Activated CD4-positive, CD25-positive, alpha-beta regulatory T cell treated with anti-CD3 and anti-CD28 coated beads, Interleukin-2, amount 50 U/mL, for 72 hours (primary cell): ENCODE measurements at regions not wholly inside any gene's neighbourhood (a gene's known extent, or its start where the extent isn't known, plus 50 kb on each side); places are given as distances from the start of the nearest gene placed in this dataset.
"Not testable (repeated sequence)": the region's sequence is repeated elsewhere in the genome, so short reads cannot be mapped to it uniquely, and the experiment has no call there.

Experiments
- DNase-seq: peaks from one replicate; pipeline ENCODE4 v3.0.0; 2021

DNA sequence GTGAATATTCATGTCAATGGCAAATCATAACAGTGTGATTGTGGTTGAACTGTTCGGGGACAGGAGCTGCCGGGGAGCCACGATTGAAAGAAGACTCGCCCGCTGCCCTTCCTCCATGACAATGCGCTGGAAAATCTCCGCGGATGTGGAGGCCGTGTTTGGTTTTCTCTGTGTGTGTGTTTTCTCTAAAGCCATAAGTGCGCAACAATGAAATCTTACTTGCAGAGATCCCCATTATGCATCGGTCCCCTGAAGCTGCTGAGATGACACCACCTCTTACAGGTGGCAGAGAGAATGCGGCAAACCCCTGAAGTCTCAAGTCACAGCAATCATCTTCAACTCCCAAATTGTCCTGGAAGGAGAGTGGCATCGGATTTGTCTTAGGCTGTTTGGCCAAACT, 442.3 kb upstream of the MKI67 start:
- DNase-seq, result no peak

DNA sequence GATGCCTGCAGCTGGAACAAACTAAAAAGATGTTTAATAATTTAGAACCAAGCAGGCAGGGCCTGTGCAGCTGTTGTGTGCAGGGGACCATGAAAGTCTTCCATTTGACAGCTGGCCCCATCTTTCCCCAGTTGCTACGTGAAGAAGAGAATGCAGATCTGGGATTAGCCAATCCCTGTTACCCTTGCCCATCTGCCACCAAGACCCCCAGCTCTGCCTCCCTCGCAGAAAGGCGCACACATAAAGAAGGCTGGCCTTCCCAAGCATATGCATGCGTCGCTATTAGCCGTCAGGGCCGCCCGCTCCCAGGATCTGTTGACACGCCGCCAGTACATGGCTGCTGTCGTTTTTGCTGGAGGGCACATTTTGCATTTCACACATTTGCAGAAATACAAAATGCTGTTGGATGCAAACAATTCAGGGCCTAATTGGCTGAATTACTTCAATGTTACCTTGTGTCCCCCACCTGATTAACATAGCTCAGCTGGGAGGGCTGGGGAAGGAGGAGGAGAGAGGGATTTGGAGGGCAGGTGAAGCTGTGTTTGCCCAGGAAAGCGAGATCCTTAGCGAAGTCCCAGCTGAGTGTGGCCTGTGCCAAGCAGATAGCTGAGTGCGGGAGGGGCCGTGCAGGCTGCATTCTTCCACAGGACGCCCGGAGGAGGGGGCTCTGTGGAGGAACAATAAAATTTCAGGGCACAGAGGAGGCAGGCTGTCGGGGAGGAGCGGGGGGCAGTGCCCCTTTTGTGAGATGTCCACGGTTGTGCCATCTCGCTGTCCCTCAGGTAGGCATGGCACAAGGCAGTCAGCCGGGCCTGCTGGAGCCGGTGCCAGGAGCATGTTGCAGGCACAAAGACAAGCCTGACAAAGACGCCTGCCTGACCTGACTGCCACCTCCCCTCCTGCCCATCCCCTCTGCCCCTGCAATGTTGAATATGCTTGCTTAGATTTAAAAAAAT, 443.0 kb upstream of the MKI67 start:
- DNase-seq, result no peak

DNA sequence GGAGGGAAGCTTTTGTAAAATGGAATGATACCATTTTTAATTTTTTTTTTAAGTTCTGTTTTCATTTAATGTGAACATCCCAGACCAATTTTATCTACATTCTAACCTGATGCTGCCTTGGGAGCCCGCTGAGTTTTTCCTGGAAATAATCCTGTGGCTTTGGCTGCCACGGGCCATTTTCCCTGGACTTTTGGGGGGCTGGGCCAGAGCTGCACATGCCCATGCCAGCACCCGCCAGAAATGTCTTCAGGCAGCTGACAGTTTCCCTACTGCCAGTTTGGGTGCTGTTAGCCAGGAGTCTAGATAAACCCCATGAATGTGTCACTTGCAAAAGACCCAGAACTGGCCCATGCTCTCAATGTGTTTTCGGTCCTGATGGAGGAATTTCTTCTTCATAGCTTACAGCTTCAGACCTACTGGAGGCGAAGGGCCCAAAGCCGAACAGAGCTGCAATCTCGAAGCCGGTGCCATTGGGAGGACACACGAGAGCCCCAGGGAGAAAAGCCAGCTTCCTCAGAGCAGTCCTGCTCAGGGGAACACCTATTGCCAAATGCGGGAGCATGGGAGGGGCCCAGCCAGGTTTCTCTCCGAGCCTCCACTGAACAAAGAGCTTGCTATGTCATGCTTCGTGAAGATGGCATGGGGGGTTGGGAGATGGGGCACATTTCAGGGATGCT, 444.2 kb upstream of the MKI67 start:
- DNase-seq, result no peak

DNA sequence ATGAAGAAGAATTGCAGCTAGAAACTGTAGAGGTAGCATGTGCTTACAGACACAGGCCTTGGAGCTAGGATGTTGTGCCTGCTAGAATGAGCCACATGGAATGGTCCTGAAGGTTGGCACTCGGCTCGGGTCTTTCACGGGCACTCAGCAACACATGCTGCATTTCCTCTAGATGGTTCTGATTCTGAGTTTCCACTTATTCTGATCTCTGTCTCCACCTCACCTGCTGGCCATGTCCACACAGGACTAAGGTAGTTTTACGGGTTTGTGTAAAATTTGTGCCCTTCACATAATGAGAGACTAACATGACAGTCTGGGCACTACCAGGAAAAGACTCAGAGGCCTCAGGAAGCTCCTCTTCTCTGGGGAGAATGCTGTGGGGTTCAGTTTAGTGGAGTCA, 444.8 kb upstream of the MKI67 start:
- no peak for DNase-seq

DNA sequence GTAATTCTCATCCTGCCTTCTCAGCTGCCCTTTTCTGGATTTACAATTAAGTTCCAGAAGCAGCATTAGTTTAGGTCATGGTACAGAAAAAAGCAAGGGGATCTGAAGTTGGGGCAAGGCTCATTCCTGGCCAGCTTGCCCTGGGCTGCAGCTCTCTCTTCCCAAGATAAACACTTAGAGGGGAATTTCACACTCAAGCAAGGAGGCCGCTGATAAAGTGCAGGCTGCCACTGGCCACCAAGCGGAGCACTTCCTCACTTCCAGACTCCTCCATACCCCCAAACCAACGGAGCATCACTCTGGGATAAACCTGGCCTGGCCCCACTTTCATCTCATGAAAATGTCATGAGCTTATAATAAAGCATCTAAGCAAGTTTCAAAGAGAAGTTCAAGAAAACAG, 445.5 kb upstream of the MKI67 start:
- no peak for DNase-seq

DNA sequence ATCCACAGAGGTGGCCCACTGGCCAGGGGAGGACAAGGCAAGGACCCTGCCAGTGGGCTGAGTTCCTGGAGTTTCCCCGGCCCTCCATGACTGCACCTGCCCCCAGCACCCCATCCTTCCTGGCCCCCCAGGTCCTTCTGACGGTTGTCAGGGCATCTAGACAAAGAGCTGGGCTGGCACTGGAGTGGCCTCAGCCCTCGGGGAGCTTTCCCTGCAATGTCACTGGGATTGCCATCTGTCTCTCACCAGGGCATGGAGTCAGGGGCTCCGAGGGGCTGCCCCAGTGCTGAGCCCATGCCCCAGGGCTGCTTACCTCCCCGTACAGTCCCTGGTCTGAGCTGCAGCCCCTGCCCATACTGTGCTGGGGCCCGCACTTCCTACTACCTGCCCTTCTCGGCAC, 446.5 kb upstream of the MKI67 start:
- no peak for DNase-seq

DNA sequence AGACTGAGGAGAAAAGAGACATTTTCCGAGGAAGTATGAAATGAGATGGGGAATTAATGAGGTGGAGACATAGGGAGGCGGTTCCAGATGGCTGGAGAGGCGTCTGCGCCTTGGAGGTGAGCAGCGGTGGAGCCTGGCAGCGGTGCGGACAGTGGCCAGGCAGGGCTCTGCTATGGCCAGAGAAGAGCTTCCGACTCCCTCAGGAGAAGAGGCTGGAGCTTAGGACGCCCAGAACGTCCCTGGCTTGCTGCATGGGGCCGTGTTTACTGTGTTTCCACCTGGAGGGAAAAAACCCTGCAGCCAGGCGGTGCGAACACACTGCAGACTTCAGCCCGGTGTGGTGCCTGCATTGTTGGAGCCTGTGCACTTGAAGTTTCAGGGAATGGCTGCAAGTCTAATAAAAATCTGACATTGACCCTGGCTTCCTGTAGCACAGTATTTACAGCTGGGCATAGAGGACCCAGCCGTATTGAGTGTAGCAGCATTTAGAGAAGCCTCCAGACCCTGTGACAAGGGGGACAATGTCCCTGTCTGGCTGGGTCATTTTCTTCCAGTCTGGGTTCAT, 447.1 kb upstream of the MKI67 start:
- no peak for DNase-seq

DNA sequence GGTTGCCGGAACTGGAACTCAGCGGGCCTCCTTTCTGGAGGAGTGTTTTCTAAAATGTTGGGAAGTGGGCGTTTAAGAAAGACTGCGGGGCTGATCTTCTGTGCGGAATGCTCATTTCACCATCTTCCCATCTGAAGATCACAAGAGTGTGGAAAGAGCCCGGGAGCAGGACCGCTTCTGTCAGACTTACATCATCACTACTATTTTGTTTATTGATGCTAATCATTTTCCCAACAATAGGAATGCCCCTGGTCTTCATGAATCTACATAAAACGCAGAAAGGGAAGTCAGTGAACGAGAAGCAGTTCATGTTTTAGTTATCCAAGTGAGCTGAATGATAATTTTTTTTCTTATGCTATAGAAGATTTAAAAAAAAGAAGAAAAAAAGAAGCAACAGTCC, 447.8 kb upstream of the MKI67 start:
- DNase-seq, result no peak

DNA sequence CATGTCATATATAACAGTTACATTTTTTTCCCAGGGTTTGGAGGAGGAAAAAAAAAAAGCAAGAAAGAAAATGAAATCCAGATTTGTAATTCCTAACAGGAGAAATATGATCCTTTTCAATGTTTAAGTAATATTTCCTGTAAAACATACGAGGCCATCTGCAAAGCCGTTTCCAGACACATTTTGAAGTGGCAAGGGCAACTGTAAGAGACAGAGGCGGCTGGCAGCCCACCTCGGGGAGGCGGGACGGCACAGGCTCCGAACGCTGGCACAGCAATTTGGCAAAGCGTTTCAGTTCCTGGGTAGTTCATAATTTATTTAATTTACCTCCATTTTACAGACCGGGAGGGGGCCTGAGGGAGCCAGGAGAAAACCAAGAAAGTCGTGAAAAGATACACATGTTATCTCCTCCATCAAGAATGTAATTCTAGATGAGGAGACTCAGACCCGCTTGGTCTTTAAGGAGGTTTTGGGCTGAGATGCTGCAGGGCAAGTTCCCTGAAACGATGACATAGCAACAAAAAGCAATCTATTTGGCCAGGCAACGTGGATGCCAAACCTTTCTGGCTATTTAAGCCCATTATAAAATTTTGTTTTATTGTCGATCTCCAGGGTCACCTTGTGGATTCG, 448.5 kb upstream of the MKI67 start:
- no peak for DNase-seq

DNA sequence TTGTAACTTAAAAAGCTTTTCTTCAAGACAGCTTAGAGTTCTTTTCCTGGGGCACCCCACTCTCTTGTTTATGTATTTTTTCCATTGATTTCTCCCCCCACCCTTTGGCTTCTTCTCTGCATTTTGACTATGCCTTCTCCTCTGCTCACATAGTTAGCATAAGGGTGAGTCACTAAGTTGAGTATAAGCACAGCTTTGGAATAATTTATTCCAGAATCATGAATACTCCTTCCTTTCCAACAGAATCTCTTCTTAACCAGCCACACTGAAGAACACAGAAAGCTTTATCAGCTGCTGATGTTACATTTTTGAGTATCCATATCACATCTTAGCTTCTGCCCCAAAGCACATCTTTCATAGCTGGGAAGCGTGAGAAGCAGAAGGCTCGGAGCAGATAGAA, 449.5 kb upstream of the MKI67 start:
- DNase-seq, result no peak

DNA sequence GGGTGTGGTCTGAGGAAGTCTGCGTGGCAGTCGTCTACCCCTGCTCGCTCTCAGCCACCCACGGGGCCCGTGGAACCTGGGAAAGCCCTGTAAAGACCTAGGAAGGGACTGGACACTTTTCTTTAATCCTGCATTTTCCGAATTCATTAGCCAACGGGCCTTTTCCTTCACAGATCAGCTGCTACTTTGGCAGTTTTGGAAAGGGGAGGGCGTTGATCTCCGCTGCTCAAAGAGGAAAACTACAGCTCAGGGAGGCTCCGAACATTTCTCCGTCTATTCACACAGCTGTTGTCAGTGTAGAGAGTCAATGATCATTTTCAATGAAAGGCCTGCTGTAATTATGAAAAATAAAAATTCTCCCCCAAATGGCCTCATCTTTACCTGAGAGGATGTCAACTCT, 450.1 kb upstream of the MKI67 start:
- no peak for DNase-seq

DNA sequence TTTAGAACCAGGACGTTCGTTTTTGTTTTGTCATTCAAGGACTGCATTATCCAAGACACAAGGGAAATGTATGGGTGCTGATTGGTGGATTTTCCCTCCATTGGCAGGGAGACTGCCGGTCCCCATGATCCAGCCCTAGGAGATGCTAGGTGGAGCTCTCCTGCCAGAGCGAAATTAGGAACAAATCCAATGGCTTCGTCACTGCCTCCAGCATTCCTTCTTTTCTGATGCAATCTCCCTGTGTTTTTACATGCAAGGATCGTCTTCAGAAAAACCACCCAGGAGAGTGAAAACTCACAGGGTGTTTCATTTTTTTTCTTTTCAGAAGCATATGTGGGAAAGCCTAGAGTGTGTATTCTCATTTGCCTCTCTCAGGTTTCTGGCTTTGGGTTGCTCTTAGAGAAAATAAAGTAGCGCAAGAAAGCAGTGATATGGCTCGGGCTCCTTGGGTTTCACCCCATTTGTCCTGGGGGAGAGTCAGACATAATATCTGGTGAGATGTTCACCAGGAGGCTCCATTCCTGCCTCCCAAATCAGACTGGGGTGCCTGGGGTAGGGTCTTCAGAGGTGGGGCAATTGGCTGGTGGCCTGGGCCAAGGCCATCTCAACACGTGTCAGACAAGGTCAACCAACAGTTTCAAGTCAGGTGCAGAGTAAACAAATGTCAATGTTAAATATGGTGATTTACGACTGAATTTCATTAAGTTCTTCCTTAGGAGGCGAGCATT, 450.9 kb upstream of the MKI67 start:
- no peak for DNase-seq

DNA sequence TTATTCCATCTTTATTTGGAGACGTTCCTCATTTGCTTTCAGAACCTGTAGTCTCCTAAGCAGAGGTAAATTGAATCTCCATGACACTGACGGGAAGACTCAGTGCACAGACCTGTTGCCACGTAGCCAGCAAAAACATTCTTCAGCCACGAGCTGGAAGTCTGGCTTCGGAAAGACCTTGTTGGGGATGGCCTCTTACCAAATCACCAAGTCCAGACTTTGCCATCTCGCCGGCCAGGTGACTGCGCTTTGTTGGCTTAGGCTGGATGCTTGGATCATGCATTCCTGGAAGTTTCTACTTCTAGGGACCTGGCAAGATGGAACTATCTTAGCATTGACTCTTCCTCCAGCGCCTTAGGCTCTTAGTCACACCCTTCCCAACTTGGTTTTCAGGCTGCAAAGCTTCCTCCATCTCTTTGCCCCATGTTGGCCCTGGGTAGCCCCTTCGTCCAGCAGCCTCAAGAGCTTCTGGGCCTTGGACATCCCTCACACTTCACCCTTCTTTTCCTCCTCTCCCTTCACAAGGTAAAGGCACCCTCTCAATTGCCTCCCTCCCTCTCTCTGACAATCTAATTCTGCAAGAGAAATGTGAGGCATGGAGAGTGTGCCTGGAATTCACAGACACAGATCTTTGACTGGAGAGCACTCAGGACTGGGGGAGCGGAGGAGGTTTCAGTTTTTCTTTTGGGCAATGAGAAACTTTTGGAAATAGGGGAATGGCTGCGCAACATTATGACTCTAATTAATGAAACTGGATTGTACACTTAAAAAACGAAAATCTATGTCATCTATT, 451.9 kb upstream of the MKI67 start:
- no peak for DNase-seq

DNA sequence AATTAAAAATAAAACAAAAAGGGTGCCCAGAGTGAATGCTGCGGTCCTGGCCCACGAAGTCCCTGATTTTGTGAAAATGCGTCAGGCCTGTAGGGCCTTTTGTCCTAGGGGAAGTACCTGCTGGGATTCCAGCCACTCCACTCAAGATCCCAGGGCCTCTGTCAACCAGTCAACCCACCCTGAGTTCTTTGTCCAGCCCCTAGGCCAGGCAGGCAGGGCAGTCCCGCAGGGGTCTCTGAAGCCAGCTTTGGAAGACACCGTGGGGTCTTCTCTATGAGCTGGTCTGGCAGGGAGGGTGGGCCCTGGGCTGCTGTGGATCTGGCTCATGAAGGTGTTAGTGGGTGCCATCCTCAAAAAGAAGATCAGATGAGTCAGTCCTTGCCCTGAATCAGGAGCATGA, 452.5 kb upstream of the MKI67 start:
- no peak for DNase-seq

DNA sequence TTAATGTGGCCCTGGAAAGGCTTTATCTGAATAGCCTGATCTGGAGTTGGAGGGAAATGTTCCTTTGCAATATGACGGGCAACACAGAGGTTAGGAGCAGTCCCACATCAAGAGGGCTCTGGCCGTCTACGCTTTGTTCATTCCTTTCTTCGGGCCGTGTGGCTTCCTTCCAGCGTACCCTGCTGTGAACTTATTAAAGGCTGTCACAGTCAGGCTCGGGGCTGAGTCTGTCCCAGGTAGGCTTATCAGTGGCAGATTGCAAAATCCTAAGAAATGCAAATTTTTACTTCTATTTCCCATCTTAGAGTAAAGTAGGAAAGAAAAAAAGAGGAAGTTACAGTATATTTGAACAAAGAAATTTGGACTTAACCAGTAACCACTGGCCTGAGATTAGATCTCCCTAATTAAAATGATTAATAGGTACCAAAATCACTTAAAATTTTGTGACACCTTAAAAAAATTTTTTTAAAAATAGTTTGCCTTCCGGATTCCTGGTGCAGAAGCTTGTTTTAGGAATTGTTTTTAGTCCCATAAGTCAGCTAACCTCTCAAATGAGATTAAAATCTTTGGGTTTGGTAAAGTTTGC, 453.1 kb upstream of the MKI67 start:
- no peak for DNase-seq

DNA sequence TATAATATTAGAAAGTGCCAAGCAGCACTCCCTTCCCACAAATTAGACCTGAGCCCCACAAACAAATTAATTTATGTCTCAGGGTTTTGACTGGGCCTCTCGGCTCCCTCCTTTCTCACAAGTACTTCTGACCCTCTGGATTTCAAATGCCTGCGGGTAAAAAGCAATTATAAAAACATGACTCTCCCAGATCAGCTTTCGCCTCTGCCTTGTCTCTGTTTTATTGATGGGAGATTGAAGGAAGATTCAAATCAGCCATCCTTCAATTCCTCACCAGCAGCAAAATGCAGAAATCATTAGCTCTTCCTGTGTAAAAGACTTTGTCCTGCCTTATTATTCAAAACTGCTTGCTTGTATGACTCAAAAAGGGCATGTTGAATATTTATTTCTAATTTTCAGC, 453.7 kb upstream of the MKI67 start:
- no peak for DNase-seq

DNA sequence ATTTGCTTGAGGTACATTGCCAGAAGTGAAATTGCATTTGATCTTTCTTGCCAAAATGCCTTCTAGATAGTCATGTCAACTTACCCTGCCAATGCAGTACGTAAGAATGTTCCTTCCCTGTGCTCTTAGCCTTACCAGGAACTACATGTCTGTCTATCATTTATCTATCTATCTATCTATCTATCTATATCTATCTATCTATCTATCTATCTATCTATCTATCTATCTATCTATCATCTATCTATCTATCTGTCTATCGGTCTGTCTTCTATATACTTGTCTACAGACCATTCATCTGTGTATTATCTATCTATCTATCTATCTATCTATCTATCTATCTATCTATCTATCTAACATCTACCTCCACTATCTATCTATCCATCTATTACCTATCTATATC, 456.9 kb upstream of the MKI67 start:
- DNase-seq, result not testable (repeated sequence)

DNA sequence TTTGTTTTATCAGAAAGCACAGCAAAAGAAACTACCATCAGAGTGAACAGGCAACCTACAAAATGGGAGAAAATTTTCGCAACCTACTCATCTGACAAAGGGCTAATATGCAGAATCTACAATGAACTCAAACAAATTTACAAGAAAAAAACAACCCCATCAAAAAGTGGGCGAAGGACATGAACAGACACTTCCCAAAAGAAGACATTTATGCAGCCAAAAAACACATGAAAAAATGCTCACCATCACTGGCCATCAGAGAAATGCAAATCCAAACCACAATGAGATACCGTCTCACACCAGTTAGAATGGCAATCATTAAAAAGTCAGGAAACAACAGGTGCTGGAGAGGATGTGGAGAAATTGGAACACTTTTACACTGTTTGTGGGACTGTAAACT, 460.4 kb upstream of the MKI67 start:
- DNase-seq, result not testable (repeated sequence)

DNA sequence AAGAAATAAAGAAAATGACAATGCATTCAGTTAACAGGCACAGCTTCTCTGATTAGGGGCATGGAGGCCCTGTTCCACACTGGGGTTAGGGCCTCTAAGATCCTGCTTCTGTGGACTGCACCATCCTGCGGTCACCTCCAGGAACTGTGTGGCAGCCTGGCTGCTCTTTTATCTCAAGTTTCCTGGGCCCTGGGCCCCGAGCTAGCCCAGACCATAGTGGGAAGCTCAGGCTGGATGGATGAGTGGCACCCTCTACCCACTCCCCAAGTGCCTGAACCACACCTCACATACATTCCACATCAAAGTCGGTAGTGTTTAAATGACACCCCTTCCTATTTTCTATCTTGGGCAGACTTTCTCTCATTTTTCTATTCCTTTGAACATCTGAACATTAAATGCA, 461.5 kb upstream of the MKI67 start:
- no peak for DNase-seq

DNA sequence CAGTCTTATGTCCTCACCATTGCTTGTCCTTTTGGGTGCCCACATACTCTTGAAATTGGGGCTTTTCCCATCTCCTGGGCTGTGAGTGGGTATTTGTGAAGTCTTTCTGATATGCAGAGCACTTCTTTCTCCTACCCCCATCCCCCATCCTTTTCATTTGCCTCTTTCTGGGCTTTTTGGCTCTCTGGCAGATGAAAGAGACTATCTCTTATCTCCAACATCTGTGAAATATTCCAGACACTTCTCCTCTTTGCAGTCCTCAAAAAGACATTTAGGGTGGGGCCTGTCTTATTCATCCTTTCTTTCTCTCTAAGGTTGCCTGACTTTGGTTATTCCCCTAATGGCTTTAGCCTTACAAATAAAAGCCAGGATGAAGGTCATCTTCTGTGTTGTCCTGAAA, 462.2 kb upstream of the MKI67 start:
- DNase-seq, result no peak

DNA sequence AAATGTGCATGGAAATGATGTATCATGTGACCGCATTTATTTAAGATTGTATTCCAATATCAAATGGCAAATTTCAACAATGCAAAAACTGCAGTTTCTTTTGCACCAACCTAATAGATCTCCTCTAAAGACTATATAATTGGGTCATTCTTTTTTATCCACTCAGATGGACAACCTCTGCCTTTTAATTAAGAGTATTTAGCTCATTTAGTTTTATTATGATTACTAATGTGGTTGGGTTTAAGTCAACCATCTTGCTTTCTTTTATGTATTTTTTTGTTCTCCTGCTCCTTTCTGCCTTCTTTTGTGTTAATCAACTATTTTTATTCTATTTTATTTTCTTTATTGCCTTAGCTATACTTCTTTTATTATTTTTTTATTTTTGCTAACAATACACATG, 468.5 kb upstream of the MKI67 start:
- no peak for DNase-seq

DNA sequence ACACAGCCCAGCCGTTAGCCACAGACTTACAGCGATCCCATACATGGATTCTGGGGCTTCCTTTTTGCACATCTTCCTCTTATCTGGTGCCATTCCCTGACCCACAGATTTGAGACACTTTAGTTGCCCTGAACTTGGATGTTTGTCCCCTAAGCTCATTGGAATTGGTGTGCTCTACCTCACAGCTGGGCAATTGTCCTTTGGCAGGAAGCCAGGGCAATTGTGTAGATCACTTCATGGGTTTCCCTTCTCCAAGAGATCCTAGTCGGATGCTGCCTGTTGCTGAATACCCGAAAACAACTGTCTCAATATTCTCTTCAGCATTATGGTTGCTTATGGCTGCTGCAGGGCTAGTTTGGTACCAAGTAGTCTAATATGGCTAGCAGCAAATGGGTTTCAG, 470.7 kb upstream of the MKI67 start:
- no peak for DNase-seq
